OCI-LY1 (cell line): ENCODE measurements at regions not wholly inside any gene's neighbourhood (a gene's known extent, or its start where the extent isn't known, plus 50 kb on each side); places are given as distances from the start of the nearest gene placed in this dataset.

ENCODE experiments used
- CTCF ChIP-seq: fragments of 200-600 bp; sonication (generic), shearing (Covaris generic); IDR thresholded peaks from 2 replicates; pipeline ENCODE4 v1.5.1; 2017; ENCODE audit warnings: mild to moderate bottlenecking, antibody characterized with exemption, low read length, moderate library complexity, mixed read lengths
- EZH2 ChIP-seq: fragments of 200-600 bp; sonication (generic), shearing (Covaris generic); IDR thresholded peaks from 2 replicates; pipeline ENCODE4 v1.8.0; 2017; ENCODE audit warnings: borderline replicate concordance, mixed run types, mild to moderate bottlenecking, antibody characterized with exemption, low read length, moderate library complexity, mixed read lengths

- TF ChIP-seq CTCF: no peak
- TF ChIP-seq EZH2: no peak
These were observed 1043.6 kb downstream of the UQCRFS1 start for GRCh38 chr19:28169168-28169887.
